ENCODE measurements at regions not wholly inside any gene's neighbourhood (a gene's known extent, or its start where the extent isn't known, plus 50 kb on each side); places are given as distances from the start of the nearest gene placed in this dataset.

GRCh38 chr9:21728781-21729180 lies 73.7 kb upstream of the MTAP start:
- no peak for DNase-seq (ENCODE audit: low spot score)
- H3K4me2 ChIP-seq (ENCODE audit: low read length) = no peak overlapping the region
- intact Hi-C loops (cut with micrococcal nuclease; ENCODE audit: unreplicated experiment) = no loop called here
- no peaks in the 10 kb centered on the region for H3K9me2 ChIP-seq (ENCODE audit: insufficient read depth, low read length)
- no TSS peak for BruUV-seq (replicated peaks)
- ChIA-PET CTCF (ENCODE audit: unreplicated experiment) (no interaction called here), POLR2A (interaction anchor here (1.1 kb wide), 1 partner anchor 9 kb away, joined by 3 read pairs; no protein-coding TSS in a partner anchor)
- H3K36me3 ChIP-seq (ENCODE audit: insufficient read depth, low read length) = no peaks in the 10 kb centered on the region
- no peak overlapping the region for H3K27ac ChIP-seq (ENCODE audit: low read depth, low read length, poor library complexity, severe bottlenecking)
- no peak overlapping the region for H2AFZ ChIP-seq (ENCODE audit: low read length)
- no peaks in the 10 kb centered on the region for H3K9me3 ChIP-seq (ENCODE audit: low read length)
- no peak overlapping the region for H3K4me3 ChIP-seq (ENCODE audit: low read depth, low read length, poor library complexity, severe bottlenecking)
- H3K4me1 ChIP-seq (ENCODE audit: insufficient read depth, low read length, poor library complexity, severe bottlenecking) = no peaks in the 10 kb centered on the region
- no peaks in the 10 kb centered on the region for H3K79me2 ChIP-seq (ENCODE audit: insufficient read depth, low read depth, low read length)
- TF ChIP-seq CTCF (conservative IDR thresholded peaks at IDR 0.05; ENCODE audit: low read length) (no peak), EZH2phosphoT487 (IDR thresholded peaks at IDR 0.05; ENCODE audit: borderline replicate concordance, low read depth, low read length) (no peak)
- no peaks in the 10 kb centered on the region for H4K20me1 ChIP-seq (ENCODE audit: insufficient read depth, low read length)

DNA sequence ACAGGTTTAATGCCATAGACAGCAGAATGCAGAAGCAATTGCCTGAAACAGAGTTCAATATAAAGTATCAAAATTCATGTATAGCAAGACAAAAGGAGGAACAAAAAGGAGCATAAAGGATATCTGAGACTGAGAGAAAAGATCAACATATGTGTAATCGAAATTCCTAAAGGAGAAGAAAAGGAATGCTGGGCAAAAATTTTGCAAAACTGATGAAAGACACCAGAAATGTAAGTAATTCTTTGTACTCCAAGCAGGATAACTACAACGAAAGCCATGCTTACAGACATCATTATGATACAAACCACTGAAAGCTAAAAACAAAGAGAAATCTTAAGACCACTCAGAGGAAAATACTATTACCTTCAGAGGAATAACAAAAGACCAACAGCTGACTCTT lies 72.8 kb upstream of the MTAP start:
- Histone ChIP-seq H3K79me2 (ENCODE audit: insufficient read depth, low read depth, low read length) (no peaks in the 10 kb centered on the region), H2AFZ (ENCODE audit: low read length) (no peak overlapping the region), H3K36me3 (ENCODE audit: insufficient read depth, low read length) (no peaks in the 10 kb centered on the region), H3K9me2 (ENCODE audit: insufficient read depth, low read length) (no peaks in the 10 kb centered on the region), H3K4me1 (ENCODE audit: insufficient read depth, low read length, poor library complexity, severe bottlenecking) (no peaks in the 10 kb centered on the region), H4K20me1 (ENCODE audit: insufficient read depth, low read length) (no peaks in the 10 kb centered on the region), H3K4me2 (ENCODE audit: low read length) (no peak overlapping the region), H3K9me3 (ENCODE audit: low read length) (no peaks in the 10 kb centered on the region), H3K27ac (ENCODE audit: low read depth, low read length, poor library complexity, severe bottlenecking) (no peak overlapping the region), H3K4me3 (ENCODE audit: low read depth, low read length, poor library complexity, severe bottlenecking) (no peak overlapping the region)
- DNase-seq (ENCODE audit: low spot score) = no peak
- CTCF ChIA-PET (ENCODE audit: unreplicated experiment) = no interaction called here
- no TSS peak for BruUV-seq (replicated peaks)
- TF ChIP-seq CTCF (conservative IDR thresholded peaks at IDR 0.05; ENCODE audit: low read length) = no peak
- TF ChIP-seq EZH2phosphoT487 (IDR thresholded peaks at IDR 0.05; ENCODE audit: borderline replicate concordance, low read depth, low read length) = no peak
- intact Hi-C loops (cut with micrococcal nuclease; ENCODE audit: unreplicated experiment) = no loop called here
- POLR2A ChIA-PET = interaction anchor here (0.6 to 1.1 kb wide), 2 partner anchors 9 to 299 kb away, joined by 3 read pairs; no protein-coding TSS in a partner anchor

GRCh38 chr9:21730899-21731298 lies 71.5 kb upstream of the MTAP start:
- Histone ChIP-seq H3K4me3 (ENCODE audit: low read depth, low read length, poor library complexity, severe bottlenecking) (no peak overlapping the region), H3K36me3 (ENCODE audit: insufficient read depth, low read length) (no peaks in the 10 kb centered on the region), H3K9me3 (ENCODE audit: low read length) (no peaks in the 10 kb centered on the region), H2AFZ (ENCODE audit: low read length) (no peak overlapping the region), H3K27ac (ENCODE audit: low read depth, low read length, poor library complexity, severe bottlenecking) (no peak overlapping the region), H4K20me1 (ENCODE audit: insufficient read depth, low read length) (no peaks in the 10 kb centered on the region), H3K79me2 (ENCODE audit: insufficient read depth, low read depth, low read length) (no peaks in the 10 kb centered on the region), H3K4me2 (ENCODE audit: low read length) (no peak overlapping the region), H3K4me1 (ENCODE audit: insufficient read depth, low read length, poor library complexity, severe bottlenecking) (no peaks in the 10 kb centered on the region), H3K9me2 (ENCODE audit: insufficient read depth, low read length) (no peaks in the 10 kb centered on the region)
- ChIA-PET CTCF (ENCODE audit: unreplicated experiment) (no interaction called here), POLR2A (no interaction called here)
- intact Hi-C loops (cut with micrococcal nuclease; ENCODE audit: unreplicated experiment) = no loop called here
- DNase-seq (ENCODE audit: low spot score) = no peak
- TF ChIP-seq CTCF (conservative IDR thresholded peaks at IDR 0.05; ENCODE audit: low read length) (no peak), EZH2phosphoT487 (IDR thresholded peaks at IDR 0.05; ENCODE audit: borderline replicate concordance, low read depth, low read length) (no peak)
- BruUV-seq (replicated peaks) = no TSS peak
